ENCODE measurements at regions not wholly inside any gene's neighbourhood (a gene's known extent, or its start where the extent isn't known, plus 50 kb on each side); places are given as distances from the start of the nearest gene placed in this dataset.

GRCh38 chr17:36885771-36886377 is 51.4 kb upstream of the LHX1 start:
- CTCF ChIA-PET: interaction anchor here (0.8 kb wide), 1 partner anchor 157 kb away, joined by 3 read pairs; no protein-coding TSS in a partner anchor
- POLR2A ChIA-PET (ENCODE audit: low non-redundant PET): no interaction called here
- no peak for TF ChIP-seq CTCF (conservative IDR thresholded peaks at IDR 0.05; ENCODE audit: low read depth)
- H3K27ac ChIP-seq: no peak overlapping the region
- DNase-seq (ENCODE audit: low spot score): no peak

Measured in RWPE1 (cell line).